ENCODE measurements at regions not wholly inside any gene's neighbourhood (a gene's known extent, or its start where the extent isn't known, plus 50 kb on each side); places are given as distances from the start of the nearest gene placed in this dataset.

GRCh38 chr3:69588170-69588569 is 151.1 kb upstream of the MITF start:
- intact Hi-C loops (cut with DNase I) = no loop called here
- no peak for DNase-seq (ENCODE audit: low spot score)

- DNase-seq (ENCODE audit: low spot score) = no peak
- intact Hi-C loops (cut with DNase I) = no loop called here
Observed at GRCh38 chr3:69585472-69585871, 153.8 kb upstream of the MITF start.

GRCh38 chr3:69582044-69582443 is 157.2 kb upstream of the MITF start:
- DNase-seq (ENCODE audit: low spot score) = no peak
- intact Hi-C loops (cut with DNase I) = no loop called here

GRCh38 chr3:69579306-69580041 is 159.8 kb upstream of the MITF start:
- no peak for DNase-seq (ENCODE audit: low spot score)
- intact Hi-C loops (cut with DNase I) = no loop called here

GRCh38 chr3:69569520-69569919 is 169.7 kb upstream of the MITF start:
- DNase-seq (ENCODE audit: low spot score) = no peak
- intact Hi-C loops (cut with DNase I) = no loop called here

- no peak for DNase-seq (ENCODE audit: low spot score)
- intact Hi-C loops (cut with DNase I) = no loop called here
Observed at GRCh38 chr3:69568951-69569350, 170.3 kb upstream of the MITF start.

- intact Hi-C loops (cut with DNase I) = no loop called here
Observed at GRCh38 chr3:69568458-69568857, 170.8 kb upstream of the MITF start.

GRCh38 chr3:69567710-69568052 is 171.6 kb upstream of the MITF start:
- DNase-seq (ENCODE audit: low spot score) = no peak
- intact Hi-C loops (cut with DNase I) = no loop called here

More at GRCh38 chr3:69568458-69568857, 170.8 kb upstream of the MITF start:
- DNase-seq (ENCODE audit: low spot score) = no peak

GRCh38 chr3:69567023-69567709 is 172.1 kb upstream of the MITF start:
- DNase-seq (ENCODE audit: low spot score) = no peak
- intact Hi-C loops (cut with DNase I) = no loop called here

- intact Hi-C loops (cut with DNase I) = no loop called here
- DNase-seq (ENCODE audit: low spot score) = no peak
Observed at GRCh38 chr3:69566275-69566674, 173.0 kb upstream of the MITF start.

GRCh38 chr3:69565316-69565715 is 173.9 kb upstream of the MITF start:
- intact Hi-C loops (cut with DNase I) = no loop called here
- DNase-seq (ENCODE audit: low spot score) = no peak

- intact Hi-C loops (cut with DNase I) = no loop called here
- no peak for DNase-seq (ENCODE audit: low spot score)
Observed at GRCh38 chr3:69563981-69564380, 175.3 kb upstream of the MITF start.

- intact Hi-C loops (cut with DNase I) = no loop called here
- DNase-seq (ENCODE audit: low spot score) = no peak
Observed at GRCh38 chr3:69563151-69563550, 176.1 kb upstream of the MITF start.

- intact Hi-C loops (cut with DNase I) = no loop called here
- DNase-seq (ENCODE audit: low spot score) = no peak
Observed at GRCh38 chr3:69562020-69562419, 176.1 kb upstream of the FRMD4B start.

GRCh38 chr3:69560818-69561217 is 174.9 kb upstream of the FRMD4B start:
- DNase-seq (ENCODE audit: low spot score) = no peak
- intact Hi-C loops (cut with DNase I) = no loop called here

GRCh38 chr3:69560116-69560515 is 174.2 kb upstream of the FRMD4B start:
- intact Hi-C loops (cut with DNase I) = no loop called here
- DNase-seq (ENCODE audit: low spot score) = no peak

GRCh38 chr3:69558912-69559311 is 173.0 kb upstream of the FRMD4B start:
- no peak for DNase-seq (ENCODE audit: low spot score)
- intact Hi-C loops (cut with DNase I) = no loop called here

GRCh38 chr3:69554576-69554975 is 168.7 kb upstream of the FRMD4B start:
- DNase-seq (ENCODE audit: low spot score) = no peak
- intact Hi-C loops (cut with DNase I) = no loop called here

GRCh38 chr3:69553888-69554287 is 168.0 kb upstream of the FRMD4B start:
- intact Hi-C loops (cut with DNase I) = no loop called here

GRCh38 chr3:69547461-69547880 is 161.6 kb upstream of the FRMD4B start:
- intact Hi-C loops (cut with DNase I) = no loop called here
- DNase-seq (ENCODE audit: low spot score) = no peak

More at GRCh38 chr3:69553888-69554287, 168.0 kb upstream of the FRMD4B start:
- no peak for DNase-seq (ENCODE audit: low spot score)

GRCh38 chr3:69542805-69543429 is 157.0 kb upstream of the FRMD4B start:
- intact Hi-C loops (cut with DNase I) = no loop called here
- DNase-seq (ENCODE audit: low spot score) = no peak

Data from posterior vena cava (tissue), 2 donors.